GM19467 (cell line): ENCODE measurements at regions not wholly inside any gene's neighbourhood (a gene's known extent, or its start where the extent isn't known, plus 50 kb on each side); places are given as distances from the start of the nearest gene placed in this dataset.

ENCODE experiments used
- ATAC-seq: cut with Tn5 transposase; IDR thresholded peaks from one replicate; pipeline ENCODE4 v1.9.1; 2021; ENCODE audit warnings: mild to moderate bottlenecking, moderate library complexity; ENCODE audit not compliant: unreplicated experiment

DNA sequence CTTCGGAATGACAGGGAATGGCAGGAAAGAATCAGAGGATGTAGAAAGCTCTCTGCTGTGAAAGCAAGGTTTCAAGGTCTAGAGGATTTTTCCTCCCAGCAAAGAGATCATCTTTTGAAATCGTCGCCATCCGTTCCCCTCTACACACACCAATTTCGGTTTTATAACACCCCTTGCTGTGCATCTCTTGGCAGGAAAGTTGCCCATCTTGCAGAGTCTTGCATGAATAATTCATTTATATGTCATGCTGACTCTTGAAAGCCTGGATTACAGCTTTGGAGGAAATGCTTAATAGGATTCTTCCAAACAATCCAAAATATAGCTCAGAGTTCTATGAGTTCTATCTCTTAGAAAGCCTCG is 262.7 kb downstream of the CHL1 start:
- no peak for ATAC-seq

- no peak for ATAC-seq
These were observed 264.4 kb downstream of the CHL1 start for GRCh38 chr3:461006-461405.

DNA sequence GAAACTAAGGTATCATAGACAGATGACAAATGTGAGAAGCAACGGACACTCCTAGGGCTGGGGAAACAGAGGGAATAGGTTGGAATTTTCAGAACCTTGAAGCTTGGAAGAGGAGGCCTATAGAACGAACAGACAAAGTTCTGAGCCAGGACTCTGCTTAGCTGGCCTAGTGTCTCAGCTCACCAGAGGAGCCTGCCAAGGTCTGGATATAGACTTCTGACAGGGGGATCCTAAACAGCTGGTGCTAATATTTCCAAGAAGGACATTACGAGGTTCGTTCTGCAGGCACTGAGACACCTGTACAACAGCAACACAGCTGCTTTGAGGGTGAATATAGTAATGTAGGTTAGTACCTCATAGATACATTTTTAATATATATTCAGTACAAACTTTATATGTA is 266.3 kb downstream of the CHL1 start:
- ATAC-seq: no peak

DNA sequence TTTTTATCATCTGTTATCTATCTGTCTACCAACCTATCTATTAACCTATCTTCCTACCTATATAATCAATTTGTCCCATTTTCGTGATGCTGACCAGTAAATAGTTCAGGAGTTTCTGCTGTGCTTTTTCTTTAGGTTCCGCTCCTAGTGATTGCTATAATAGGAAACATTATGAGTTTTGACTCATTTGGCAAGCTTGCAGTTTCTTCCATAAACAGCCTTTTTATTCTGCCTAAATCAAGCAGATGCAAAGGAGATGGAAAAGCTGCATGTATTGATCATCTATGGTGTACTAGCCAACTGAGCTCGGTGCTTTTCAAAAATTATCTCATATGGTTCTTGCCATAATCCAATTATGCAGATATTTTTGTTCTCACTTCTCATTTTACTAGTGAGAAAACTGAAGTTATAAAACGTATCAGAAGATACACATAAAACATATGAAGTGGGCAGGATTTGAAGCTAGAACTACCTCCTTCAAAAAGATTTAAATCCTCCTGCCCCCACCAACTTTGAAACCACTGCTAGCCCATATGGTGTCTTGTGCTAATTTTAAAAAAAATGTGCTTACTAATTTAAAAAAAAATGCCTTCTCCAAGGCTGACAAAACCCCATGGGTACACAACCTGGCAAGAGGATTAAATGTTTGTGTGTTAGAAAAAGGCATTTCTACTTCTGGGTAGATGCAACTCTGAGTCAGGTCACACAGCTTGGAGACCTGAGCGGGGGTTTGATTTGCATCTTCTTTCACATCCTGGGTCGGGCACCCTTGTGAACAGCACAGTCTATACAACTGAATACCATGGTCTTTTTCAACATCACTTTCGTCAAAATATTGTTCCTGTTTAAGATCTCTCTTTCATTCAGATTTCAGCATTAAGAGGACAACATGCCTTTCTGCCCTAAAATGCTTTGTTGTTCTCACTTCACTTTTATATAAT is 267.0 kb downstream of the CHL1 start:
- peak; percentile 99 for ATAC-seq

DNA sequence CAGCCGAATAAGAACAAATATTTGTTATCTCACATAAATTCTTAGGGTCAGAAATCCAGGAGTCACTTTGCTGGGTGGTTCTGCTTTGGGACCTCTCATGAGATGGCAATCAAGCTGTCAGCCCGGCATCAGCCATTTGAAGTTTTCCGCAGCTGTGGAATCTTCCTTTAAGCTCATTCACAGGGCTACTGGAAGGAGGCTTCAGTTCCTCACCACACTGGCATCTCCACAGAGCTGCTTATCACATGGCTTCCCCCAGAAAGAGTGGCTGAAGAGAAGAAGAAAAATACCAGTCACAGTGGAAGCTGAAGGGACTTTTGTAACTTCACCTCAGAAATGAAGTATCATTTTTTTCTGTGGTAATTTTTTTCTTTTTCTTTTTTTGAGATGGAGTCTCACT is 267.7 kb downstream of the CHL1 start:
- no peak for ATAC-seq

GRCh38 chr3:468172-468571 is 271.6 kb downstream of the CHL1 start:
- ATAC-seq: no peak

DNA sequence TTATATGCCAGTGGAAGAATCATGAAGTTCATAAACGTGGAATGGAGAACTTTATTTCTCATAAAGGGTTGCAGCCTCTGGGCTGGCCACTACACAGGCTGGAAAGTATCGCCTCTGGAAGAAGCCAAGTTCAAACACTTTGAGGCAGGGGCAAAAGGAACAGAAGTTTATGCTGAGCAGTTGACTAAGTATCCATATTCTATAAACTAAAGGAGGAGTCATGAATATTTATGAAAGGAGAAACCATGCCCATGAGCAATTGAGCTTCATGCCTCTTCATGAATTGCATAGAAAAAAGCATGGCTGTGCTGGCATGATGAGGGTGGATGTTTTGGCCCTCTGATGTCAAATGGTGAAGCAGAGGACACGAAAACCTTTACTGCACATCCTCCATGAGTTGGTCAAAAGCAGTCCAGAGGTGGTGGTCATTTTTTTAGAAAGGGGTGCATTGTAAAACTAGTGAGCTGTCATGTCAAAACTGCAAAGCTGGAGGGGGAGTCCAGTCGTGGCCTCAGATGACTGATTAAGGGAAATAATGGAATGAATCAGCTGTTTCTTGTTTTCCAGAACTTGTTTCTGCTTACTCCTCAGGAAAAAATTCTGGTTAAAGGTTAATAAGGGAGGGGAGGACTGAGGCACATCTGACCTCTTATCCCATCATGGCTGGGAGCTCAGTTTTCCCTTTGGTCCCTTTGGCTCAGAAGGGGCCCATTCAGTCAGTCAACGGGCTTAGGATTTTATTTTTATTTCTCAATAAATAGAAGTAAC is 276.7 kb downstream of the CHL1 start:
- no peak for ATAC-seq

- ATAC-seq: no peak
These were observed 278.3 kb downstream of the CHL1 start for GRCh38 chr3:474828-475227.

GRCh38 chr3:480070-480469 is 283.5 kb downstream of the CHL1 start:
- ATAC-seq: peak; percentile 62

DNA sequence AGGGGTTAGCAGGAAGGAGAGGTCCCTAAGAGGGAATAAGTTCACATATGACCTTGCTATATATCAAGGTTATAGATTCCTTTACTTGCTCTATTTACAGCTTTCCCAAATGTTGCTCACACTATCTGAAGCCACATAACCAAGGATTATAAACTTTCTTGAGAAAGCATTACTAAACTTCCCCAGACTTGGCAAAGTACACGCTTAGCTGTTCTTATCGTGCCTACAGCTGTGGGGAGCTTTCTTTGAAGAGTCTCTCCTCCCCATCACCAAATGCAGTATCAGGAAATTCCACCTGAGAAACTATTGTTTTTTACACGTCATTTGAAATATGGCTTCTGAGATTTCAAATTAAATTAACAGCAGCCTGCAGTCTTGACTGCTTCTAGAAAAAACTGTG is 284.5 kb downstream of the CHL1 start:
- no peak for ATAC-seq

DNA sequence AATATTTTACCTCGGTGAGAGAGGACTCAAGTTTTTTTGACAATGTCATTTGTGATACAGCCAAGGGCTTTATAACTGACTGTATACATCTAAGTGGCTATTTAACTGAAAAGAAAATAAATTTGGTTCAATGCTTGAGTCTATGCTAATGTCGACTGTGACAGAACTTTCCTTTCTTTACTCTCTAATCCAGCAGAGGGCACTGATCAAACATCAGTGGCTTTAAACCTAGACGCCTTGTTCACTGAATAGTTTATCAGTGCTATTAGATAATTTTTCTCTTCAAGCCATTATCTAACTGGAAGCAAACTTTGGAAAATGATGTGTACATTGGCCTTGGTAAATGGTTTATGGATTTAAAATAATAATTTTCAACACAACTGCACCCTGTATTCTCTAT is 285.1 kb downstream of the CHL1 start:
- peak; percentile 57 for ATAC-seq

DNA sequence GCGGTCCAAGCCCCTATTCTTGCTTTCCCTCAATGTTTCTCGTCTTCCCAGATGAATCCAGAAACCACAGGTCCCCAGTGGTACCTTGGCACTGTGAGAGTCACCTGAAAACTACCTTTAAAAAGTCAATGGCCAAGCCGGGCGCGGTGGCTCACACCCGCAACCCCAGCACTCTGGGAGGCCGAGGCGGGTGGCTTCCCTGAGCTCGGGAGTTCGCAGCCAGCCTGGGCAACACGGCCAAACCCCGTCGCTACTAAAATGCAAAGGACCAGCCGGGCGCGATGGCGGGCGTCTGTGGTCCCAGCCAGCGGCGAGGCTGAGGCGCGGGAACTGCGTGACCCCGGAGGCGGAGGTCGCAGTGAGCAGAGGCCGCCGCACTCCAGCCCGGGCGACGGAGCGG is 285.9 kb downstream of the CHL1 start:
- no peak for ATAC-seq

GRCh38 chr3:484341-484740 is 287.8 kb downstream of the CHL1 start:
- no peak for ATAC-seq

DNA sequence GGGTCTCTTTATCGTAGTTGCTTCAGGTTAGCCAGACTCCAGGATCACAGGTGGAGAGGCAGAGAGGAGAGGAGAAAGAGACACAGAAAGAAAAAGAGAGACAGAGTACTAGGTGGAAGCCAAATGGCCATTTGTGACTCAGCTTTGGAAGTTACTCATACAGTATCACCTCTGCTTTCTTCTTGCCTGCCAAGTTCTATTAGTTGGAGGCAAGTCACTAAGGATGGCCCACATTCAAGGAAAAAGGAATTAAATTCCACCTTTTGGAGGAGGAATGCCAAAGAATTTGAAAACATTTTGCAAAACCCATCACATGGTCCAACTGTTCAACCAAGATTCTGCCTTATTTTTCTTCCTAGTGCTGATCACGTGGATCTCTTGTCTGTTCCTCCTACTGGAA is 291.1 kb downstream of the CHL1 start:
- no peak for ATAC-seq

GRCh38 chr3:492586-493316 is 296.2 kb downstream of the CHL1 start:
- no peak for ATAC-seq

DNA sequence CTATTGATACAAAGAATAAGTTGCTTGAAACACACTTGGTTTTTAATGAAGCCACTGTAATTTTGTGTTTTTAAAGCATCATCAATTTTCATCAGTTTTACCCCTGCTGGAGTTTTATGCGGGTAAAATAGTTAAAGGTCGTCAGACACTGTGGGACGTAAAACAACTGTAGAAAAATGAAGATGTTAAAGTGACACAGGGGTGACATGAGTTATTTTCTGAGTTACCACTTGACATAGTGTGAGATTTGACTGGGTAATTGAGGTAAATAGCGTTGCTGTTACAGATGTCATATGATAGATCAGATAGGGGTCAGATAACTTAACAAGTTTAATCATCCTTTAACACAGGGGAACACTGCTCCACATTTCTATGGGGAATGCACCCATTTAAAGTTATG is 297.6 kb downstream of the CHL1 start:
- no peak for ATAC-seq

- no peak for ATAC-seq
These were observed 301.9 kb downstream of the CHL1 start for GRCh38 chr3:498487-498886.

GRCh38 chr3:499001-499761 is 302.6 kb downstream of the CHL1 start:
- ATAC-seq: no peak

- no peak for ATAC-seq
These were observed 305.9 kb downstream of the CHL1 start for GRCh38 chr3:502486-502885.

DNA sequence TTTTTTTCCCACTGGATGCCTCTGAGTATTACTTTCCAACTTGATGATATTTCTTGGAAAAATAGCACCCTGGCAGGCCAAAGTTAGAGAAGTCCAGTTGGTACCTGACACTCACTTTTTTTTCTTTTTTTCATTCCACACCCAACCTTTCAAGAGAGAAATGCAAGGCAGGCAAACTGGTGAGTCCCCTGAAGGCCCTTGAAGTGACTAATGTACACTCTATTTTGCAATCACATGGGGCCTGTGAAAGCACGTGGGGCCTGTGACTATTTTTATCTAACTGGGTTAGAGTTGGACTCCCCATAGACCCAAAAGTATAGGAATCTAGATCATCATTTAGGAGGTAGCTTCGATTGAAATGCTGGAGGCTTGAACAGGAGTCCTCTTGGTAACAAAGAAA is 316.7 kb downstream of the CHL1 start:
- no peak for ATAC-seq

GRCh38 chr3:514192-514591 is 317.6 kb downstream of the CHL1 start:
- no peak for ATAC-seq
